ENCODE measurements at regions not wholly inside any gene's neighbourhood (a gene's known extent, or its start where the extent isn't known, plus 50 kb on each side); places are given as distances from the start of the nearest gene placed in this dataset.

DNA sequence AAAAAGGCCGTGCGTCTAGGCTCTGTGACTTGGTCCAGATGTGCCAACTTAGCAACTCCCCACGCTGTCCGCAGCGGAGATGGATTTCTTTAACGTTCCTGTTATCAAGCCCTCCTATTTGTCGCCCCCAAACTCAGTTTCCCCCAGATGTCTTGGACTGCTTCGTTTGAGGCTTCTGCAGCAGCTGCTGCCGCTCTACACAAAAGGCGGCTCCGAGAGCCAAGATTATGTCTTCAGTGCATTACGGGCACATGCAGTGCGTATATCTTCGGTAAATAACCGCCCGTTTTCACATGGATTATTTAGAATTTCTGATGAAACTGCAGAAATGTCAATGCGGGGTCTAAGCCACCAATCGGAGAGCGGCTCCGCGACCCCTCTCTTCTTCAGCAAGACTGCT, 240.6 kb upstream of the ZFHX3 start:
- CTCF ChIA-PET, result no interaction called here
- no peak for DNase-seq (ENCODE audit: low read depth, low spot score)

More for the DNA sequence above, 240.6 kb upstream of the ZFHX3 start:
- H3K9me2 ChIP-seq (ENCODE audit: insufficient read depth), result no peaks in the 10 kb centered on the region
- no peaks in the 10 kb centered on the region for H3K36me3 ChIP-seq (ENCODE audit: control insufficient read depth in 1 of 2, insufficient read depth in 2 of 2, low read length in 2 of 2)
- no TSS peak for BruUV-seq (replicated peaks)
- H3K4me2 ChIP-seq (ENCODE audit: low read length), result no peak overlapping the region
- H3K9ac ChIP-seq (ENCODE audit: low read length), result no peak overlapping the region
- TF ChIP-seq ZFX (IDR thresholded peaks at IDR 0.05) (no peak), JUND (IDR thresholded peaks at IDR 0.05) (no peak), EZH2phosphoT487 (IDR thresholded peaks at IDR 0.05; ENCODE audit: borderline replicate concordance) (no peak), YY1 (IDR thresholded peaks at IDR 0.05; ENCODE audit: extremely low read depth, insufficient replicate concordance, low read depth, low read length) (no peak), POLR2A (IDR thresholded peaks at IDR 0.05; ENCODE audit: borderline replicate concordance, extremely low read depth, insufficient read depth, insufficient read length) (no peak), EZH2 (IDR thresholded peaks at IDR 0.05) (no peak), FOSL1 (IDR thresholded peaks at IDR 0.05; ENCODE audit: low read depth) (no peak), EGR1 (IDR thresholded peaks at IDR 0.05; ENCODE audit: low read depth) (no peak), POLR2AphosphoS5 (IDR thresholded peaks at IDR 0.05; ENCODE audit: low read depth, low read length) (no peak), ZNF274 (IDR thresholded peaks at IDR 0.05; ENCODE audit: low read depth, low read length) (no peak)
- TF ChIP-seq, protein P1, sequence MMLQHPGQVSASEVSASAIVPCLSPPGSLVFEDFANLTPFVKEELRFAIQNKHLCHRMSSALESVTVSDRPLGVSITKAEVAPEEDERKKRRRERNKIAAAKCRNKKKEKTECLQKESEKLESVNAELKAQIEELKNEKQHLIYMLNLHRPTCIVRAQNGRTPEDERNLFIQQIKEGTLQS (IDR thresholded peaks at IDR 0.05), result no peak
- TF ChIP-seq, protein P2, sequence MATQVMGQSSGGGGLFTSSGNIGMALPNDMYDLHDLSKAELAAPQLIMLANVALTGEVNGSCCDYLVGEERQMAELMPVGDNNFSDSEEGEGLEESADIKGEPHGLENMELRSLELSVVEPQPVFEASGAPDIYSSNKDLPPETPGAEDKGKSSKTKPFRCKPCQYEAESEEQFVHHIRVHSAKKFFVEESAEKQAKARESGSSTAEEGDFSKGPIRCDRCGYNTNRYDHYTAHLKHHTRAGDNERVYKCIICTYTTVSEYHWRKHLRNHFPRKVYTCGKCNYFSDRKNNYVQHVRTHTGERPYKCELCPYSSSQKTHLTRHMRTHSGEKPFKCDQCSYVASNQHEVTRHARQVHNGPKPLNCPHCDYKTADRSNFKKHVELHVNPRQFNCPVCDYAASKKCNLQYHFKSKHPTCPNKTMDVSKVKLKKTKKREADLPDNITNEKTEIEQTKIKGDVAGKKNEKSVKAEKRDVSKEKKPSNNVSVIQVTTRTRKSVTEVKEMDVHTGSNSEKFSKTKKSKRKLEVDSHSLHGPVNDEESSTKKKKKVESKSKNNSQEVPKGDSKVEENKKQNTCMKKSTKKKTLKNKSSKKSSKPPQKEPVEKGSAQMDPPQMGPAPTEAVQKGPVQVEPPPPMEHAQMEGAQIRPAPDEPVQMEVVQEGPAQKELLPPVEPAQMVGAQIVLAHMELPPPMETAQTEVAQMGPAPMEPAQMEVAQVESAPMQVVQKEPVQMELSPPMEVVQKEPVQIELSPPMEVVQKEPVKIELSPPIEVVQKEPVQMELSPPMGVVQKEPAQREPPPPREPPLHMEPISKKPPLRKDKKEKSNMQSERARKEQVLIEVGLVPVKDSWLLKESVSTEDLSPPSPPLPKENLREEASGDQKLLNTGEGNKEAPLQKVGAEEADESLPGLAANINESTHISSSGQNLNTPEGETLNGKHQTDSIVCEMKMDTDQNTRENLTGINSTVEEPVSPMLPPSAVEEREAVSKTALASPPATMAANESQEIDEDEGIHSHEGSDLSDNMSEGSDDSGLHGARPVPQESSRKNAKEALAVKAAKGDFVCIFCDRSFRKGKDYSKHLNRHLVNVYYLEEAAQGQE (IDR thresholded peaks at IDR 0.05; ENCODE audit: low read depth), result no peak
- H3K4me3 ChIP-seq (replicated peaks in 1 of 2; ENCODE audit: low read depth in 1 of 2, low read length in 2 of 2), result no peak overlapping the region
- RAD21 ChIA-PET (ENCODE audit: low non-redundant PET in 1 of 2, low total read pairs in 2 of 2, uncharacterized antibody in 2 of 2, unreplicated experiment in 2 of 2), result no interaction called here
- H3K9me3 ChIP-seq (ENCODE audit: control insufficient read depth in 1 of 2, insufficient read depth in 1 of 2, low read depth in 1 of 2, low read length in 2 of 2), result no peaks in the 10 kb centered on the region
- no peak overlapping the region for H3K27ac ChIP-seq (ENCODE audit: low read depth, low read length)
- intact Hi-C loops (cut with micrococcal nuclease), result no loop called here
- no peak for ATAC-seq
- POLR2A ChIA-PET, result no interaction called here
- peaks cover 7% of the 10 kb centered on the region; the same call in 1 of the 2 replicates for H3K27me3 ChIP-seq (ENCODE audit: insufficient read depth, low read length)
- no peak overlapping the region for H2AFZ ChIP-seq (ENCODE audit: low read depth, low read length, poor library complexity, severe bottlenecking)
- H3K4me1 ChIP-seq (ENCODE audit: control insufficient read depth in 1 of 2, insufficient read depth in 2 of 2, low read length in 2 of 2), result no peaks in the 10 kb centered on the region
- H4K20me1 ChIP-seq (ENCODE audit: insufficient read depth), result no peaks in the 10 kb centered on the region
- no peaks in the 10 kb centered on the region for H3K79me2 ChIP-seq (ENCODE audit: insufficient read depth, low read length)
